Vagina (tissue), 2 donors: ENCODE measurements at regions not wholly inside any gene's neighbourhood (a gene's known extent, or its start where the extent isn't known, plus 50 kb on each side); places are given as distances from the start of the nearest gene placed in this dataset.

Experiments
- POLR2A ChIP-seq, 2 donors: fragments of 450-650 bp; IDR thresholded peaks; one replicate each; pipeline ENCODE4 v1.6.1; 2017; ENCODE audit warnings: antibody characterized with exemption in 2 of 2, mild to moderate bottlenecking in 2 of 2, moderate library complexity in 2 of 2
- POLR2AphosphoS5 ChIP-seq, 2 donors: sonication (generic); formaldehyde crosslinking; IDR thresholded peaks; one replicate each; pipeline ENCODE4 v1.9.0; 2017; ENCODE audit warnings: antibody characterized with exemption in 2 of 2, mild to moderate bottlenecking in 2 of 2, low read depth in 1 of 2; ENCODE audit not compliant: insufficient read depth in 1 of 2
- TF ChIP-seq, protein P1 (sequence below), 3 experiments: fragments of 450-650 bp in 2 of 3; fragments of 200-600 bp in 1 of 3; sonication (generic) in 1 of 3; IDR thresholded peaks; one replicate each; pipeline ENCODE4 v1.5.1; 2017 to 2019; ENCODE audit warnings: antibody characterized with exemption in 3 of 3, mild to moderate bottlenecking in 2 of 3, moderate library complexity in 2 of 3

DNA sequence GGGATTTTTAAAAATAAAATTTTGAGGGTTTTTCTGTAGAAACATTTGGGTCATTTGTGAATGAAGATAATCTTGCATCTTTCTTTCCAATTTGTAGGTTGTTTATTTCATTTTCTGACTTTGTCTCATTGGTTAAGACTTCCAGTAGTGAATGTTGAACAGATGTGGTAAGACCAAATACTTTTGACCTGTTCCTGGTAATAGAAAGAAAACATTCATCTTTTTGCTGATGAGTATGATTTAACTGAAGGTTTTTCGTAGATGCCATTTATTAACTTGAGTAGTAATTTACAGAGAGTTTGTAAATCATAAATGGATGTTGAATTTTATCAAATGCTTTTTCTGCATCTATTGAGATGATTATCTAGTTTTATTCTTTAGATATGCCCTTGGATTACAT lies 416.1 kb upstream of the CITED2 start:
- TF ChIP-seq, protein P1, sequence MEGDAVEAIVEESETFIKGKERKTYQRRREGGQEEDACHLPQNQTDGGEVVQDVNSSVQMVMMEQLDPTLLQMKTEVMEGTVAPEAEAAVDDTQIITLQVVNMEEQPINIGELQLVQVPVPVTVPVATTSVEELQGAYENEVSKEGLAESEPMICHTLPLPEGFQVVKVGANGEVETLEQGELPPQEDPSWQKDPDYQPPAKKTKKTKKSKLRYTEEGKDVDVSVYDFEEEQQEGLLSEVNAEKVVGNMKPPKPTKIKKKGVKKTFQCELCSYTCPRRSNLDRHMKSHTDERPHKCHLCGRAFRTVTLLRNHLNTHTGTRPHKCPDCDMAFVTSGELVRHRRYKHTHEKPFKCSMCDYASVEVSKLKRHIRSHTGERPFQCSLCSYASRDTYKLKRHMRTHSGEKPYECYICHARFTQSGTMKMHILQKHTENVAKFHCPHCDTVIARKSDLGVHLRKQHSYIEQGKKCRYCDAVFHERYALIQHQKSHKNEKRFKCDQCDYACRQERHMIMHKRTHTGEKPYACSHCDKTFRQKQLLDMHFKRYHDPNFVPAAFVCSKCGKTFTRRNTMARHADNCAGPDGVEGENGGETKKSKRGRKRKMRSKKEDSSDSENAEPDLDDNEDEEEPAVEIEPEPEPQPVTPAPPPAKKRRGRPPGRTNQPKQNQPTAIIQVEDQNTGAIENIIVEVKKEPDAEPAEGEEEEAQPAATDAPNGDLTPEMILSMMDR (IDR thresholded peaks at IDR 0.05) = no peak
- no peak for TF ChIP-seq POLR2AphosphoS5 (IDR thresholded peaks at IDR 0.05; ENCODE audit: insufficient read depth in 1 of 2, low read depth in 1 of 2)
- TF ChIP-seq POLR2A (IDR thresholded peaks at IDR 0.05) = no peak
